GM12875 (cell line): ENCODE measurements at regions not wholly inside any gene's neighbourhood (a gene's known extent, or its start where the extent isn't known, plus 50 kb on each side); places are given as distances from the start of the nearest gene placed in this dataset.

Experiments
- H3K4me3 ChIP-seq: one replicate; pipeline ENCODE4 v1.5.1; 2011; ENCODE audit warnings: low read depth, low read length, control low read depth
- CTCF ChIP-seq: IDR thresholded peaks from 2 replicates; pipeline ENCODE4 v1.5.1; 2011; ENCODE audit warnings: low read depth, mild to moderate bottlenecking, control low read depth, inconsistent platforms, low read length, moderate library complexity, borderline replicate concordance; ENCODE audit not compliant: insufficient read depth

- no peak for TF ChIP-seq CTCF
These were observed 85.8 kb downstream of the COX18 start for GRCh38 chr4:72983709-72984108.

DNA sequence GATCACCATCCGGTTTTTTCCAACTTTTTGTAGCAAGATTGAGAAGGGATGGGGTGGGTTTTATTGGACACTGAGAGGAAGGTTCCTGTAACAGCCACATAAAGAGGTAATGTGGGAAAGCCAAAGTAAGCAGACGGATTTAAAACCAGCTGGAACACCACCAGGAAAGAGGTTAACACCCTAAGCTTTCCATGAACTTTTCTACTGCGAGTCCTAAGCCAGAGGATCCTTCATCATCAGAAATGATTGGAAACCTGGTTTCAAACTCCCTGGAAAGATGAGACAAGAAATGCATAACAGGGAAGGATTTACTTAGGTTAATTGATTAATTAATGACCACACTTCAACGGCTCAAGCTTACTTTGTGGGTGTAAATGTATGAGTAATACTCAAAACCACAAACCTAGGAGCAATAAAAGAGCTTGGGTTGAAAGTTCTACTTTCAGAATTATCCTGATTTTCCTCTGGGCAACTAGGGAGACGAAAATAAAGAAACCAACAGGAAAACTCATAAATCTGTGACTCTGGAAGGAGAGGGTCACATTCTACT, 91.5 kb downstream of the COX18 start:
- TF ChIP-seq CTCF, result no peak
- H3K4me3 ChIP-seq, result no peak overlapping the region

More at GRCh38 chr4:72983709-72984108, 85.8 kb downstream of the COX18 start:
- H3K4me3 ChIP-seq, result no peak overlapping the region

- TF ChIP-seq CTCF, result no peak
These were observed 94.1 kb downstream of the COX18 start for GRCh38 chr4:72975488-72975784.

GRCh38 chr4:72974694-72975487, 94.6 kb downstream of the COX18 start:
- H3K4me3 ChIP-seq, result no peak overlapping the region
- TF ChIP-seq CTCF, result no peak

More at GRCh38 chr4:72975488-72975784, 94.1 kb downstream of the COX18 start:
- no peak overlapping the region for H3K4me3 ChIP-seq

GRCh38 chr4:72971572-72971971, 97.9 kb downstream of the COX18 start:
- TF ChIP-seq CTCF, result no peak
- H3K4me3 ChIP-seq, result no peak overlapping the region

- no peak overlapping the region for H3K4me3 ChIP-seq
- TF ChIP-seq CTCF, result no peak
These were observed 98.8 kb downstream of the COX18 start for GRCh38 chr4:72970756-72971155.

- no peak overlapping the region for H3K4me3 ChIP-seq
- no peak for TF ChIP-seq CTCF
These were observed 99.5 kb downstream of the COX18 start for GRCh38 chr4:72969976-72970375.
